HEK293 (cell line): ENCODE measurements at regions not wholly inside any gene's neighbourhood (a gene's known extent, or its start where the extent isn't known, plus 50 kb on each side); places are given as distances from the start of the nearest gene placed in this dataset.

Experiments used
- CTCF ChIA-PET: fragments of 350-600 bp; formaldehyde crosslinking; extraction: SDS; loops from one replicate; lab custom pipeline; 2021; ENCODE audit warnings: antibody characterized with exemption; lab: Yijun Ruan, JAX
- POLR2A ChIA-PET: fragments of 300-600 bp; formaldehyde crosslinking; extraction: SDS; loops from one replicate; lab custom pipeline; 2020; ENCODE audit warnings: antibody characterized with exemption, inconsistent platforms; lab: Yijun Ruan, JAX
- H3K27ac ChIP-seq: fragments of 200-500 bp; sonication (Bioruptor generic); 2 replicates; pipeline ENCODE4 v1.5.1; 2014; ENCODE audit warnings: low read depth, low read length, control low read depth, inconsistent platforms; ENCODE audit errors: extremely low read depth
- H3K36me3 ChIP-seq, 2 experiments: fragments of 200-500 bp in 1 of 2; sonication (Bioruptor generic) in 1 of 2; 1 replicate in 1 of 2; 2 replicates in 1 of 2; pipeline ENCODE4 v1.5.1; 2014 to 2017; ENCODE audit warnings: inconsistent platforms in 2 of 2, low read length in 2 of 2; ENCODE audit not compliant: control insufficient read depth in 2 of 2, insufficient read depth in 1 of 2
- H3K4me1 ChIP-seq: fragments of 200-500 bp; sonication (Bioruptor generic); 2 replicates; pipeline ENCODE4 v1.5.1; 2014; ENCODE audit warnings: mild to moderate bottlenecking, low read length, inconsistent platforms; ENCODE audit not compliant: control insufficient read depth, insufficient read depth
- H3K4me3 ChIP-seq: 2 replicates; pipeline ENCODE4 v1.5.1; 2011; ENCODE audit warnings: low read depth, mild to moderate bottlenecking, control low read depth, low read length, moderate library complexity
- H3K9me3 ChIP-seq: fragments of 200-500 bp; sonication (Bioruptor generic); 2 replicates; pipeline ENCODE4 v1.5.1; 2014; ENCODE audit warnings: low read depth, low read length, inconsistent platforms; ENCODE audit not compliant: control insufficient read depth, insufficient read depth
- MEIS1 ChIP-seq: sonication (generic); formaldehyde crosslinking; IDR thresholded peaks from 2 replicates; pipeline ENCODE4 v1.8.1; 2022; ENCODE audit warnings: missing genetic modification reagents, mild to moderate bottlenecking, borderline replicate concordance
- TCF7L2 ChIP-seq: IDR thresholded peaks from 2 replicates; pipeline ENCODE4 v1.6.1; 2011; ENCODE audit warnings: low read depth, mild to moderate bottlenecking, inconsistent platforms, low read length, moderate library complexity, borderline replicate concordance
- WT1 ChIP-seq: fragments of 450-650 bp; formaldehyde crosslinking; IDR thresholded peaks from 2 replicates; pipeline ENCODE4 v1.5.1; 2016; ENCODE audit warnings: missing biosample characterization, missing genetic modification characterization
- ZBTB8A ChIP-seq: fragments of 450-650 bp; formaldehyde crosslinking; IDR thresholded peaks from 2 replicates; pipeline ENCODE4 v1.5.1; 2016; ENCODE audit warnings: missing biosample characterization, missing genetic modification characterization
- ZNF174 ChIP-seq: fragments of 450-650 bp; formaldehyde crosslinking; IDR thresholded peaks from 2 replicates; pipeline ENCODE4 v1.5.0; 2017; ENCODE audit warnings: missing biosample characterization, mild to moderate bottlenecking, missing genetic modification characterization
- ZNF239 ChIP-seq: fragments of 450-650 bp; formaldehyde crosslinking; IDR thresholded peaks from 2 replicates; pipeline ENCODE4 v1.5.1; 2016; ENCODE audit warnings: missing biosample characterization, missing genetic modification characterization
- ZNF266 ChIP-seq: fragments of 450-650 bp; formaldehyde crosslinking; IDR thresholded peaks from 2 replicates; pipeline ENCODE4 v1.5.1; 2016; ENCODE audit warnings: missing biosample characterization, missing genetic modification characterization, low read depth
- ZNF292 ChIP-seq: fragments of 450-650 bp; formaldehyde crosslinking; IDR thresholded peaks from 2 replicates; pipeline ENCODE4 v1.5.1; 2016; ENCODE audit warnings: low read depth, missing biosample characterization, missing genetic modification characterization, borderline replicate concordance
- ZNF311 ChIP-seq: fragments of 450-650 bp; formaldehyde crosslinking; IDR thresholded peaks from 2 replicates; pipeline ENCODE4 v1.5.1; 2017; ENCODE audit warnings: missing biosample characterization, missing genetic modification characterization, borderline replicate concordance
- ZNF48 ChIP-seq: fragments of 450-650 bp; formaldehyde crosslinking; IDR thresholded peaks from 2 replicates; pipeline ENCODE4 v1.5.1; 2016; ENCODE audit warnings: missing biosample characterization, missing genetic modification characterization
- ZNF510 ChIP-seq: fragments of 450-650 bp; formaldehyde crosslinking; IDR thresholded peaks from 2 replicates; pipeline ENCODE4 v1.5.1; 2018; ENCODE audit warnings: mild to moderate bottlenecking, missing genetic modification characterization, missing biosample characterization; ENCODE audit not compliant: insufficient replicate concordance
- ZNF544 ChIP-seq: fragments of 450-650 bp; formaldehyde crosslinking; IDR thresholded peaks from 2 replicates; pipeline ENCODE4 v1.5.0; 2017; ENCODE audit warnings: missing biosample characterization, missing genetic modification characterization
- ZNF670 ChIP-seq: fragments of 450-650 bp; formaldehyde crosslinking; IDR thresholded peaks from 2 replicates; pipeline ENCODE4 v1.5.1; 2016; ENCODE audit warnings: missing biosample characterization, missing genetic modification characterization, low read depth
- ZNF837 ChIP-seq: fragments of 450-650 bp; formaldehyde crosslinking; IDR thresholded peaks from 2 replicates; pipeline ENCODE4 v1.5.1; 2016; ENCODE audit warnings: missing biosample characterization, missing genetic modification characterization
- ZXDB ChIP-seq: fragments of 450-650 bp; formaldehyde crosslinking; IDR thresholded peaks from 2 replicates; pipeline ENCODE4 v1.5.1; 2016; ENCODE audit warnings: missing biosample characterization, missing genetic modification characterization
- TF ChIP-seq, protein P1 (sequence below): fragments of 450-650 bp; formaldehyde crosslinking; IDR thresholded peaks from 2 replicates; pipeline ENCODE4 v1.5.1; 2016; ENCODE audit warnings: missing biosample characterization, missing genetic modification characterization
- TF ChIP-seq, protein P2 (sequence below): fragments of 450-650 bp; formaldehyde crosslinking; IDR thresholded peaks from 2 replicates; pipeline ENCODE4 v1.5.0; 2017; ENCODE audit warnings: missing biosample characterization, missing genetic modification characterization, borderline replicate concordance
- TF ChIP-seq, protein P3 (sequence below): fragments of 450-650 bp; formaldehyde crosslinking; IDR thresholded peaks from 2 replicates; pipeline ENCODE4 v1.5.1; 2017; ENCODE audit warnings: missing biosample characterization, missing genetic modification characterization

DNA sequence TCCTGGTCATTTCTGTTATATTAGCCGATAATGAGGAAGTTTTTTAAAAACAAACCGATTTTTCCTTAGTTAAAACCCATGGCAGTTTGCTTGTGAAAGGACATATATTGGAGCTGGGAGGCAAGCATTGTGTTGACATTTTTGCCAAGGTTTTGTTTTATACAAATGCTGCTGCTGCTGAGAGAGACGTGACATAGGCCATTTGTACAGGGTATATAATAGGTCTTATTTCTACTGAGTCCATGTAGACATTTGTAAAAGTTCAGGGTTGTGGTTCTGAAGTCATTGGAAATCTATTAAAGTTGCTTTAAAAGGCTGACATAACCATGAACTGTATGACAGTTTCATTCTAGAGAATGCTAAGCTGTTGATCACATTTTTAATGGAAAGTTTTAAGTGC is 424.0 kb upstream of the FANCL start:
- H3K27ac ChIP-seq: no peak overlapping the region
- CTCF ChIA-PET: interaction anchor here (0.7 to 0.9 kb wide), 2 partner anchors 12 to 30 kb away, joined by 3 read pairs; no protein-coding TSS in a partner anchor
- POLR2A ChIA-PET: no interaction called here

DNA sequence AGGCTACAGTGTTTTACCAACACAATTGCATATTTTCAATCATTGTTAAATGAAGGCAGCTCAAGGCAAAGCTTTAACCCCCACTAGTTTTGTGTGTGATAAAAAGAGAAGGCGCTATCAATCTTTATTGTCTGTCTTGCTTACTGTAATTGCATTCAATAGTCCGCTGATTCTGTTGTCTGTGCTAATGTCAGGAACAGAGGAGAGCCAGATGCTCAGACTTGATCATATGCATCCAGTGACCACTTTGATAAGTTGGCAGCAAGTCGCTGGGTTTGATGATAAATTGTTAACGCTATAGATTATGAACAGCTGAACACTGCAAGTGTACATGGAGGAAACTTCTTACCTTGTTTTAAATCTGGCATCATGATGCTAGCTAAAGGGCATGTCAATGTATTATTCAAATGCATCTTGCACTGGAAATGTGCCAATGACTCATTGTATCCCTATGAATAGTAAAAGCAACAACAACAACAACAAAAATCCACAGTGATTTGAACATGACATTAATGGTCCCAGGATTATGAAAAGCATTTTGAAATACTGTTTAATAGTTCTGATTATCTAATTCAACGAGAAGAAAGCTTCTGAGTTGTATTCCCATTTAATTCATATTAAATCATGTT is 423.5 kb upstream of the FANCL start:
- Histone ChIP-seq H3K9me3 (no peaks in the 10 kb centered on the region), H3K4me1 (no peaks in the 10 kb centered on the region), H3K27ac (no peak overlapping the region), H3K36me3 (no peaks in the 10 kb centered on the region), H3K4me3 (no peak overlapping the region)
- POLR2A ChIA-PET: no interaction called here
- CTCF ChIA-PET: interaction anchor here (0.6 kb wide), 1 partner anchor 33 kb away, joined by 3 read pairs; no protein-coding TSS in a partner anchor
- no peak for TF ChIP-seq ZBTB8A
- TF ChIP-seq ZNF510: no peak
- no peak for TF ChIP-seq ZNF837 (tag by site-specific recombination)

More for the DNA sequence above, 424.0 kb upstream of the FANCL start:
- H3K4me1 ChIP-seq: no peaks in the 10 kb centered on the region
- no peaks in the 10 kb centered on the region for H3K36me3 ChIP-seq
- no peaks in the 10 kb centered on the region for H3K9me3 ChIP-seq
- no peak overlapping the region for H3K4me3 ChIP-seq
- no peak for TF ChIP-seq ZXDB
- no peak for TF ChIP-seq MEIS1
- TF ChIP-seq ZNF311 (tag by site-specific recombination): no peak
- TF ChIP-seq, protein P1, sequence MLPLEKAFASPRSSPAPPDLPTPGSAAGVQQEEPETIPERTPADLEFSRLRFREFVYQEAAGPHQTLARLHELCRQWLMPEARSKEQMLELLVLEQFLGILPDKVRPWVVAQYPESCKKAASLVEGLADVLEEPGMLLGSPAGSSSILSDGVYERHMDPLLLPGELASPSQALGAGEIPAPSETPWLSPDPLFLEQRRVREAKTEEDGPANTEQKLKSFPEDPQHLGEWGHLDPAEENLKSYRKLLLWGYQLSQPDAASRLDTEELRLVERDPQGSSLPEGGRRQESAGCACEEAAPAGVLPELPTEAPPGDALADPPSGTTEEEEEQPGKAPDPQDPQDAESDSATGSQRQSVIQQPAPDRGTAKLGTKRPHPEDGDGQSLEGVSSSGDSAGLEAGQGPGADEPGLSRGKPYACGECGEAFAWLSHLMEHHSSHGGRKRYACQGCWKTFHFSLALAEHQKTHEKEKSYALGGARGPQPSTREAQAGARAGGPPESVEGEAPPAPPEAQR (tag by site-specific recombination): no peak
- no peak for TF ChIP-seq ZNF670 (tag by site-specific recombination)
- no peak for TF ChIP-seq ZNF544
- no peak for TF ChIP-seq ZNF266 (tag by site-specific recombination)
- TF ChIP-seq ZNF239 (tag by site-specific recombination): no peak
- no peak for TF ChIP-seq ZNF292 (tag by site-specific recombination)
- TF ChIP-seq ZNF174 (tag by site-specific recombination): no peak
- no peak for TF ChIP-seq TCF7L2
- TF ChIP-seq, protein P2, sequence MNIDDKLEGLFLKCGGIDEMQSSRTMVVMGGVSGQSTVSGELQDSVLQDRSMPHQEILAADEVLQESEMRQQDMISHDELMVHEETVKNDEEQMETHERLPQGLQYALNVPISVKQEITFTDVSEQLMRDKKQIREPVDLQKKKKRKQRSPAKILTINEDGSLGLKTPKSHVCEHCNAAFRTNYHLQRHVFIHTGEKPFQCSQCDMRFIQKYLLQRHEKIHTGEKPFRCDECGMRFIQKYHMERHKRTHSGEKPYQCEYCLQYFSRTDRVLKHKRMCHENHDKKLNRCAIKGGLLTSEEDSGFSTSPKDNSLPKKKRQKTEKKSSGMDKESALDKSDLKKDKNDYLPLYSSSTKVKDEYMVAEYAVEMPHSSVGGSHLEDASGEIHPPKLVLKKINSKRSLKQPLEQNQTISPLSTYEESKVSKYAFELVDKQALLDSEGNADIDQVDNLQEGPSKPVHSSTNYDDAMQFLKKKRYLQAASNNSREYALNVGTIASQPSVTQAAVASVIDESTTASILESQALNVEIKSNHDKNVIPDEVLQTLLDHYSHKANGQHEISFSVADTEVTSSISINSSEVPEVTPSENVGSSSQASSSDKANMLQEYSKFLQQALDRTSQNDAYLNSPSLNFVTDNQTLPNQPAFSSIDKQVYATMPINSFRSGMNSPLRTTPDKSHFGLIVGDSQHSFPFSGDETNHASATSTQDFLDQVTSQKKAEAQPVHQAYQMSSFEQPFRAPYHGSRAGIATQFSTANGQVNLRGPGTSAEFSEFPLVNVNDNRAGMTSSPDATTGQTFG: no peak
- no peak for TF ChIP-seq ZNF48 (tag by site-specific recombination)
- TF ChIP-seq, protein P3, sequence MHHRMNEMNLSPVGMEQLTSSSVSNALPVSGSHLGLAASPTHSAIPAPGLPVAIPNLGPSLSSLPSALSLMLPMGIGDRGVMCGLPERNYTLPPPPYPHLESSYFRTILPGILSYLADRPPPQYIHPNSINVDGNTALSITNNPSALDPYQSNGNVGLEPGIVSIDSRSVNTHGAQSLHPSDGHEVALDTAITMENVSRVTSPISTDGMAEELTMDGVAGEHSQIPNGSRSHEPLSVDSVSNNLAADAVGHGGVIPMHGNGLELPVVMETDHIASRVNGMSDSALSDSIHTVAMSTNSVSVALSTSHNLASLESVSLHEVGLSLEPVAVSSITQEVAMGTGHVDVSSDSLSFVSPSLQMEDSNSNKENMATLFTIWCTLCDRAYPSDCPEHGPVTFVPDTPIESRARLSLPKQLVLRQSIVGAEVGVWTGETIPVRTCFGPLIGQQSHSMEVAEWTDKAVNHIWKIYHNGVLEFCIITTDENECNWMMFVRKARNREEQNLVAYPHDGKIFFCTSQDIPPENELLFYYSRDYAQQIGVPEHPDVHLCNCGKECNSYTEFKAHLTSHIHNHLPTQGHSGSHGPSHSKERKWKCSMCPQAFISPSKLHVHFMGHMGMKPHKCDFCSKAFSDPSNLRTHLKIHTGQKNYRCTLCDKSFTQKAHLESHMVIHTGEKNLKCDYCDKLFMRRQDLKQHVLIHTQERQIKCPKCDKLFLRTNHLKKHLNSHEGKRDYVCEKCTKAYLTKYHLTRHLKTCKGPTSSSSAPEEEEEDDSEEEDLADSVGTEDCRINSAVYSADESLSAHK (tag by site-specific recombination): no peak
- no peak for TF ChIP-seq WT1 (tag by site-specific recombination)
